Embryonic facial prominence (tissue), 1 donor: ENCODE measurements at regions not wholly inside any gene's neighbourhood (a gene's known extent, or its start where the extent isn't known, plus 50 kb on each side); places are given as distances from the start of the nearest gene placed in this dataset.
A peak's percentile ranks its signal among the peaks of the same experiment; 100 is the strongest.

Experiments
- DNase-seq: peaks from one replicate; pipeline ENCODE4 v3.0.0-alpha.2; 2016; ENCODE audit errors: extremely low spot score

- no peak for DNase-seq
These were observed 56.0 kb upstream of the CHRNA7 start for GRCh38 chr15:31974154-31974794.

- peak; percentile 47 for DNase-seq
These were observed 55.2 kb upstream of the CHRNA7 start for GRCh38 chr15:31974855-31975829.

- DNase-seq: no peak
These were observed 54.5 kb upstream of the CHRNA7 start for GRCh38 chr15:31975830-31976229.

- DNase-seq: no peak
These were observed 53.2 kb upstream of the CHRNA7 start for GRCh38 chr15:31977138-31977537.

- peak; percentile 7 for DNase-seq
These were observed 52.3 kb upstream of the CHRNA7 start for GRCh38 chr15:31977812-31978661.
